ENCODE measurements at regions not wholly inside any gene's neighbourhood (a gene's known extent, or its start where the extent isn't known, plus 50 kb on each side); places are given as distances from the start of the nearest gene placed in this dataset.

GRCh38 chr14:61139006-61139599 lies 142.0 kb downstream of the TMEM30B start:
- Histone ChIP-seq H3K4me3 (no peak overlapping the region), H3K27ac (no peak overlapping the region)
- no peak for TF ChIP-seq CTCF (IDR thresholded peaks at IDR 0.05)
- DNase-seq (ENCODE audit: low spot score), result no peak

GRCh38 chr14:61132894-61133293 lies 148.2 kb downstream of the TMEM30B start:
- DNase-seq (ENCODE audit: low spot score), result no peak
- TF ChIP-seq CTCF (IDR thresholded peaks at IDR 0.05), result no peak
- no peak overlapping the region for H3K4me3 ChIP-seq
- H3K27ac ChIP-seq, result no peak overlapping the region

GRCh38 chr14:61132336-61132735 lies 148.8 kb downstream of the TMEM30B start:
- DNase-seq (ENCODE audit: low spot score), result no peak
- Histone ChIP-seq H3K4me3 (no peak overlapping the region), H3K27ac (no peak overlapping the region)
- TF ChIP-seq CTCF (IDR thresholded peaks at IDR 0.05), result no peak

GRCh38 chr14:61130512-61131260 lies 149.6 kb downstream of the SLC38A6 start:
- no peak for DNase-seq (ENCODE audit: low spot score)
- no peak overlapping the region for H3K27ac ChIP-seq
- no peak overlapping the region for H3K4me3 ChIP-seq
- TF ChIP-seq CTCF (IDR thresholded peaks at IDR 0.05), result no peak

- Histone ChIP-seq H3K4me3 (no peak overlapping the region), H3K27ac (no peak overlapping the region)
- no peak for DNase-seq (ENCODE audit: low spot score)
- TF ChIP-seq CTCF (IDR thresholded peaks at IDR 0.05), result no peak
Measured at GRCh38 chr14:61129168-61129745, 148.2 kb downstream of the SLC38A6 start.

GRCh38 chr14:61128382-61129167 lies 147.5 kb downstream of the SLC38A6 start:
- no peak overlapping the region for H3K4me3 ChIP-seq
- no peak for DNase-seq (ENCODE audit: low spot score)
- no peak overlapping the region for H3K27ac ChIP-seq
- TF ChIP-seq CTCF (IDR thresholded peaks at IDR 0.05), result no peak

All from coronary artery (tissue), 2 donors.